ENCODE measurements at regions not wholly inside any gene's neighbourhood (a gene's known extent, or its start where the extent isn't known, plus 50 kb on each side); places are given as distances from the start of the nearest gene placed in this dataset.

GRCh38 chr6:47360388-47360787 is 50.7 kb upstream of the TNFRSF21 start:
- no peak for DNase-seq
- intact Hi-C loops (cut with DNase I), result no loop called here
- no peak for ATAC-seq (ENCODE audit: poor library complexity)

- intact Hi-C loops (cut with DNase I), result no loop called here
- ATAC-seq (ENCODE audit: poor library complexity), result no peak
- no peak for DNase-seq
Observed at GRCh38 chr6:47362857-47363461, 53.3 kb upstream of the TNFRSF21 start.

GRCh38 chr6:47363736-47364135 is 54.0 kb upstream of the TNFRSF21 start:
- DNase-seq (no peak), ATAC-seq (ENCODE audit: poor library complexity) (no peak)
- intact Hi-C loops (cut with DNase I), result no loop called here

- DNase-seq (no peak), ATAC-seq (ENCODE audit: poor library complexity) (no peak)
- intact Hi-C loops (cut with DNase I), result no loop called here
Observed at GRCh38 chr6:47366335-47366890, 56.7 kb upstream of the TNFRSF21 start.

- peak; percentile 41 for ATAC-seq (ENCODE audit: poor library complexity)
- DNase-seq, result no peak
- intact Hi-C loops (cut with DNase I), result no loop called here
Observed at GRCh38 chr6:47371139-47371869, 61.6 kb upstream of the TNFRSF21 start.

GRCh38 chr6:47371870-47372255 is 62.2 kb upstream of the TNFRSF21 start:
- ATAC-seq (ENCODE audit: poor library complexity) (no peak), DNase-seq (no peak)
- intact Hi-C loops (cut with DNase I), result no loop called here

GRCh38 chr6:47372318-47372717 is 62.6 kb upstream of the TNFRSF21 start:
- DNase-seq (no peak), ATAC-seq (ENCODE audit: poor library complexity) (no peak)
- intact Hi-C loops (cut with DNase I), result no loop called here

- ATAC-seq (ENCODE audit: poor library complexity), result no peak
- intact Hi-C loops (cut with DNase I), result no loop called here
- no peak for DNase-seq
Observed at GRCh38 chr6:47375426-47375825, 65.7 kb upstream of the TNFRSF21 start.

GRCh38 chr6:47376930-47377329 is 67.2 kb upstream of the TNFRSF21 start:
- intact Hi-C loops (cut with DNase I), result no loop called here
- ATAC-seq (ENCODE audit: poor library complexity), result no peak
- DNase-seq, result no peak

- intact Hi-C loops (cut with DNase I), result no loop called here
- DNase-seq, result no peak
- no peak for ATAC-seq (ENCODE audit: poor library complexity)
Observed at GRCh38 chr6:47377971-47378370, 68.3 kb upstream of the TNFRSF21 start.

GRCh38 chr6:47379328-47379727 is 69.6 kb upstream of the TNFRSF21 start:
- intact Hi-C loops (cut with DNase I), result no loop called here
- DNase-seq, result no peak

GRCh38 chr6:47380251-47380650 is 70.5 kb upstream of the TNFRSF21 start:
- DNase-seq, result no peak
- intact Hi-C loops (cut with DNase I), result no loop called here
- ATAC-seq (ENCODE audit: poor library complexity), result no peak

More at GRCh38 chr6:47379328-47379727, 69.6 kb upstream of the TNFRSF21 start:
- no peak for ATAC-seq (ENCODE audit: poor library complexity)

GRCh38 chr6:47381036-47381435 is 71.3 kb upstream of the TNFRSF21 start:
- ATAC-seq (ENCODE audit: poor library complexity) (no peak), DNase-seq (no peak)
- intact Hi-C loops (cut with DNase I), result no loop called here

- DNase-seq, result no peak
- no peak for ATAC-seq (ENCODE audit: poor library complexity)
- intact Hi-C loops (cut with DNase I), result no loop called here
Observed at GRCh38 chr6:47383360-47383759, 73.7 kb upstream of the TNFRSF21 start.

GRCh38 chr6:47391675-47392074 is 82.0 kb upstream of the TNFRSF21 start:
- intact Hi-C loops (cut with DNase I), result no loop called here
- ATAC-seq (ENCODE audit: poor library complexity) (no peak), DNase-seq (no peak)

- no peak for ATAC-seq (ENCODE audit: poor library complexity)
- no peak for DNase-seq
- intact Hi-C loops (cut with DNase I), result no loop called here
Observed at GRCh38 chr6:47392251-47392650, 82.5 kb upstream of the TNFRSF21 start.

- ATAC-seq (ENCODE audit: poor library complexity), result no peak
Observed at GRCh38 chr6:47396401-47397069, 81.1 kb upstream of the CD2AP start.

GRCh38 chr6:47400581-47400980 is 77.0 kb upstream of the CD2AP start:
- no peak for DNase-seq
- intact Hi-C loops (cut with DNase I), result no loop called here
- no peak for ATAC-seq (ENCODE audit: poor library complexity)

More at GRCh38 chr6:47396401-47397069, 81.1 kb upstream of the CD2AP start:
- intact Hi-C loops (cut with DNase I), result no loop called here
- DNase-seq, result no peak

- ATAC-seq (ENCODE audit: poor library complexity) (no peak), DNase-seq (no peak)
- intact Hi-C loops (cut with DNase I), result no loop called here
Observed at GRCh38 chr6:47402081-47402480, 75.5 kb upstream of the CD2AP start.

- DNase-seq (no peak), ATAC-seq (ENCODE audit: poor library complexity) (no peak)
- intact Hi-C loops (cut with DNase I), result no loop called here
Observed at GRCh38 chr6:47403056-47403455, 74.5 kb upstream of the CD2AP start.

Measured in Right ventricle myocardium superior (tissue), 1 donor.